ENCODE measurements at regions not wholly inside any gene's neighbourhood (a gene's known extent, or its start where the extent isn't known, plus 50 kb on each side); places are given as distances from the start of the nearest gene placed in this dataset.

GRCh38 chr12:115064296-115064695, 380.3 kb upstream of the TBX3 start:
- Histone ChIP-seq H2BK15ac (ENCODE audit: low read length) (no peak overlapping the region), H4K20me1 (replicated peaks in 1 of 2; ENCODE audit: control insufficient read depth in 1 of 2, insufficient read depth in 2 of 2, low read length in 2 of 2) (no peaks in the 10 kb centered on the region), H3K18ac (ENCODE audit: extremely low read depth, low read length) (no peak overlapping the region), H4K5ac (ENCODE audit: insufficient read length, low read depth, low read length) (no peak overlapping the region), H3K4ac (replicated peaks; ENCODE audit: insufficient read length, low read depth, low read length) (no peak overlapping the region), H3K27ac (ENCODE audit: low read depth, low read length) (no peak overlapping the region), H3K56ac (replicated peaks; ENCODE audit: insufficient read length, low read depth, low read length) (no peak overlapping the region), H2BK120ac (replicated peaks; ENCODE audit: low read depth, low read length) (no peak overlapping the region), H2AFZ (ENCODE audit: low read length) (no peak overlapping the region), H2BK20ac (ENCODE audit: low read length) (no peak overlapping the region), H3K9ac (replicated peaks in 1 of 4; ENCODE audit: extremely low read depth in 1 of 4, low read depth in 3 of 4, low read length in 3 of 4) (no peak overlapping the region), H3K14ac (ENCODE audit: insufficient read length) (no peak overlapping the region), H3K4me2 (ENCODE audit: insufficient read depth in 1 of 2, low read depth in 2 of 2, low read length in 2 of 2) (no peak overlapping the region), H3K79me2 (ENCODE audit: control insufficient read depth in 1 of 2, insufficient read depth in 2 of 2, low read length in 2 of 2) (no peaks in the 10 kb centered on the region), H3K4me1 (replicated peaks in 1 of 4; ENCODE audit: control insufficient read depth in 3 of 4, insufficient read depth in 4 of 4, low read length in 3 of 4) (no peaks in the 10 kb centered on the region; a peak in 1 of 7 replicates), H3K79me1 (ENCODE audit: low read depth, low read length) (no peaks in the 10 kb centered on the region), H2BK12ac (ENCODE audit: low read depth, low read length) (no peak overlapping the region), H4K91ac (replicated peaks; ENCODE audit: insufficient read length, low read length) (no peak overlapping the region), H4K8ac (ENCODE audit: extremely low read depth, insufficient read depth, low read length) (no peak overlapping the region), H2AK5ac (ENCODE audit: low read depth, low read length) (no peak overlapping the region), H3K36me3 (ENCODE audit: control insufficient read depth in 2 of 4, insufficient read depth in 4 of 4, low read length in 3 of 4) (no peaks in the 10 kb centered on the region), H3K23me2 (ENCODE audit: low read depth, low read length) (no peaks in the 10 kb centered on the region), H3K4me3 (ENCODE audit: extremely low read depth in 1 of 4, insufficient read depth in 2 of 4, low read depth in 3 of 4, low read length in 4 of 4) (no peak overlapping the region), H3K27me3 (replicated peaks in 1 of 4; ENCODE audit: control insufficient read depth in 3 of 4, extremely low read depth in 1 of 4, insufficient read depth in 3 of 4, low read length in 3 of 4) (no peaks in the 10 kb centered on the region), H3K23ac (ENCODE audit: insufficient read length) (no peak overlapping the region), H3K9me3 (ENCODE audit: insufficient read depth in 2 of 2, low read depth in 1 of 2, low read length in 1 of 2) (no peaks in the 10 kb centered on the region), H2BK5ac (ENCODE audit: low read depth, low read length) (no peak overlapping the region)
- ChIA-PET CTCF (ENCODE audit: partially characterized antibody) (interaction anchor here (1.2 kb wide), 1 partner anchor 8 kb away, joined by 4 read pairs; no protein-coding TSS in a partner anchor), POLR2A (ENCODE audit: partially characterized antibody) (no interaction called here)
- WGBS, 2 experiments (ENCODE audit: extremely low coverage in 1 of 2, insufficient coverage in 1 of 2, insufficient read length in 1 of 2, insufficient replicate concordance in 2 of 2, low coverage in 1 of 2, low lambda C conversion rate in 2 of 2, missing lambda C conversion rate in 1 of 2) = 92% methylated on average over 2 of the region's 2 CpGs; no CpG with 5 or more reads in 1 of the 2 experiments
- no peak for DNase-seq (ENCODE audit: low read depth in 1 of 2, low spot score in 2 of 2)
- no peak for TF ChIP-seq CEBPB (IDR thresholded peaks at IDR 0.05; ENCODE audit: low read depth, low read length)
- no peak for TF ChIP-seq BRCA1 (IDR thresholded peaks at IDR 0.05; ENCODE audit: low read depth, low read length)
- TF ChIP-seq SRF (IDR thresholded peaks at IDR 0.05; ENCODE audit: low read depth, low read length) = no peak
- TF ChIP-seq CHD1 (IDR thresholded peaks at IDR 0.05; ENCODE audit: low read depth, low read length) = no peak
- no peak for TF ChIP-seq KDM1A (IDR thresholded peaks at IDR 0.05; ENCODE audit: borderline replicate concordance, low read length)
- TF ChIP-seq FOSL1 (IDR thresholded peaks at IDR 0.05; ENCODE audit: insufficient read depth, low read depth, low read length) = no peak
- TF ChIP-seq TEAD4 (IDR thresholded peaks at IDR 0.05; ENCODE audit: low read depth, low read length) = no peak
- no peak for TF ChIP-seq ATF2 (IDR thresholded peaks at IDR 0.05; ENCODE audit: low read length)
- TF ChIP-seq EZH2 (IDR thresholded peaks at IDR 0.05; ENCODE audit: low read depth, low read length, severe bottlenecking) = no peak
- no peak for TF ChIP-seq E2F6 (IDR thresholded peaks at IDR 0.05)
- TF ChIP-seq TAF7 (optimal IDR thresholded peaks at IDR 0.05; ENCODE audit: borderline replicate concordance, low read depth, low read length) = no peak
- no peak for TF ChIP-seq KDM5A (IDR thresholded peaks at IDR 0.05; ENCODE audit: low read length)
- no peak for FAIRE-seq

Measured in H1 (cell line).